ENCODE measurements at regions not wholly inside any gene's neighbourhood (a gene's known extent, or its start where the extent isn't known, plus 50 kb on each side); places are given as distances from the start of the nearest gene placed in this dataset.

- no peaks in the 10 kb centered on the region for H3K9me3 ChIP-seq
- no peak overlapping the region for H3K27ac ChIP-seq
- peaks cover 53% of the 10 kb centered on the region for H3K27me3 ChIP-seq
- H3K4me1 ChIP-seq (ENCODE audit: control insufficient read depth in 1 of 2, insufficient read depth in 1 of 2, low read depth in 1 of 2, low read length in 1 of 2) = no peaks in the 10 kb centered on the region
- TF ChIP-seq CTCF (IDR thresholded peaks at IDR 0.05) = no peak
- H3K4me3 ChIP-seq (ENCODE audit: low read depth in 1 of 2, low read length in 1 of 2) = no peak overlapping the region
- H3K36me3 ChIP-seq = no peaks in the 10 kb centered on the region
Observed at GRCh38 chr10:75288140-75288711, 52.5 kb upstream of the COMTD1 start.

- no peak overlapping the region for H3K27ac ChIP-seq
- no peaks in the 10 kb centered on the region for H3K4me1 ChIP-seq (ENCODE audit: control insufficient read depth in 1 of 2, insufficient read depth in 1 of 2, low read depth in 1 of 2, low read length in 1 of 2)
- no peaks in the 10 kb centered on the region for H3K36me3 ChIP-seq
- H3K9me3 ChIP-seq = no peaks in the 10 kb centered on the region
- H3K27me3 ChIP-seq = peaks cover 53% of the 10 kb centered on the region
- H3K4me3 ChIP-seq (ENCODE audit: low read depth in 1 of 2, low read length in 1 of 2) = no peak overlapping the region
- no peak for TF ChIP-seq CTCF (IDR thresholded peaks at IDR 0.05)
Observed at GRCh38 chr10:75287697-75288096, 51.9 kb upstream of the COMTD1 start.

- TF ChIP-seq CTCF (IDR thresholded peaks at IDR 0.05) = no peak
- peaks cover 53% of the 10 kb centered on the region for H3K27me3 ChIP-seq
Observed at GRCh38 chr10:75286901-75287300, 51.1 kb upstream of the COMTD1 start.

More at GRCh38 chr10:75286901-75287300, 51.1 kb upstream of the COMTD1 start:
- Histone ChIP-seq H3K9me3 (no peaks in the 10 kb centered on the region), H3K4me3 (ENCODE audit: low read depth in 1 of 2, low read length in 1 of 2) (no peak overlapping the region), H3K4me1 (ENCODE audit: control insufficient read depth in 1 of 2, insufficient read depth in 1 of 2, low read depth in 1 of 2, low read length in 1 of 2) (no peaks in the 10 kb centered on the region), H3K27ac (no peak overlapping the region), H3K36me3 (no peaks in the 10 kb centered on the region)
